Activated CD4-positive, CD25-positive, alpha-beta regulatory T cell treated with anti-CD3 and anti-CD28 coated beads, Interleukin-2, amount 50 U/mL, for 24 hours (primary cell): ENCODE measurements at regions not wholly inside any gene's neighbourhood (a gene's known extent, or its start where the extent isn't known, plus 50 kb on each side); places are given as distances from the start of the nearest gene placed in this dataset.
"Not testable (repeated sequence)": the region's sequence is repeated elsewhere in the genome, so short reads cannot be mapped to it uniquely, and the experiment has no call there.

Experiments used
- ATAC-seq, 2 donors: fragments of 150-1000 bp; cut with Tn5 transposase; one replicate each; pipeline ENCODE4 v1.10.0; 2021; ENCODE audit warnings: mild to moderate bottlenecking in 1 of 2, moderate library complexity in 1 of 2

- no peak for ATAC-seq
These were observed 500.6 kb upstream of the ID4 start for GRCh38 chr6:19336579-19336978.

GRCh38 chr6:19337101-19337500 is 500.1 kb upstream of the ID4 start:
- no peak for ATAC-seq

DNA sequence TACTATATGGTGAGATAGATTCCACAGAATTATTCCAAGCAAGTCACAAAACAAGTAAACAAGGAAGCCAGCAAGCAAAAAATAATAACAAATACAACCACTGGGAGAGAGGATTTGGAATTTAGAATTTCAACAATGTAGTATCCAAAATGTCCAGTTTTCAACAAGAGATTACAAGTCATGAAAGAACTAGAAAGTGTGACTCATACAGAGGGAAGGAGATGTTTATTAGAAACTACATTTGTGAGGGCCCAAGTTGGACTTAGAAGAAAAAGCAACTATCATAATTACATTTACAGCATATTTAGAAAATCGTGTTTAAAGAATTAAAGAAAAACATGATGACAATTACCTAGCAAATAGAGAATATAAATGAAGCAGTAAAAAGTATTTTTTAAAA is 494.6 kb upstream of the ID4 start:
- no peak for ATAC-seq

- no peak for ATAC-seq
These were observed 487.7 kb upstream of the ID4 start for GRCh38 chr6:19349429-19349828.

- ATAC-seq: no peak
These were observed 483.0 kb upstream of the ID4 start for GRCh38 chr6:19354181-19354580.

DNA sequence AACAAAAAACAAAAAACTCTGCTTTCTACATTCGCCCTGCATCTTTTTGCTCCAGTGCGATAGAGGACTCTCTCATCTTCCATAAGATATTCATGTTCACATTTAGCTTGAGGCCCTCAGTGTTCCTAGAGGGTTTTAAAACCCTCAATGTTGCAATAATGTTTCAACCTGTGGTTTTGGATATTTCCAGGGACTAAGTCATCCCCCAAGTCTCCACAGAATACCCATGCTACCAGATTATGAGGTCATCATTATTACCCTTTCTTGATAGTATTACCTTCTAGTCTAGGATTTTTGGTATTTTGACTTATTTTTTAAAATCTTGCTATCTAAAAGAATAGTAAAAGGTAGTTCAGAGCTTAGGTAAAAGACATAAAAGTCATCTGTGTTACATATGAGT is 480.5 kb upstream of the ID4 start:
- ATAC-seq: no peak

- no peak for ATAC-seq
These were observed 474.8 kb upstream of the ID4 start for GRCh38 chr6:19362396-19362795.

GRCh38 chr6:19368511-19368910 is 468.7 kb upstream of the ID4 start:
- ATAC-seq: no peak

DNA sequence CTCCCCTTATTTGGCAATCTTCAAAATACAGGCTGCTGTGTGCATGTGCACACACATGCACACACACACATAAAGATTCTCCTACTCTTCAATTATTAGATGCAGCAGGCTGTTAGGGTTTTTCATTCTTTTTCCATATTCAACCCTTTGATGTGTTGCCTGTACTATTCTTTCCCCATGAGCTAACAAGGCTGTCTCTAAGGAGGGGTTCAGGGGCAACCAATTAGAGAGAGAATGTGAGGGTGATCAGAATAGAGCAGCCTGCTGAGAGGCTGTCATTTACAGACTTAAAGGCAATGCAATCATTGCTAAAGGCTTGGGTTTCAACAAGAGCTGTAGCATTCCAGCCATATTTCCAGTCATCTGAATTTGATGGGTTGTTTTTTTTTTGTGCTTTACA is 467.4 kb upstream of the ID4 start:
- ATAC-seq: no peak

GRCh38 chr6:19370831-19371230 is 466.3 kb upstream of the ID4 start:
- no peak for ATAC-seq

DNA sequence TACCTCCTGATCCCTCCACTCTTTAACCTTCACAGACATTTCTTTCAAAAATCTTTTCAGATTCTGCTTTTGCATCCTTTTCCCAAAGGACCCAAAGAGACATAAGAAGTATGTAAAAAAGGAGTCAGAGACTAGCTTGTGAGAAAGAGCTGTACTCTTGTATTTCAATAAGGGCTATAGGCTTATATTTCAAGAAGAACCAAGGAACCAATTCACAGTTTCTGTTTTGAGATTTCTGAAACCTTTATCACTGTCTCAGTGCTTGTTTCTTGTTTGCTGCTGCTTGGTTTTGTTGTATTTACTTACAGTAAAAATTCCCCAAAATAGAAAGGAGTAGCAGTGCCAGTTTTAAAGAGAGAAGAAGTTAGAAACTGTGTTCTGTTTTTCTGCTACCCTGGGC is 461.6 kb upstream of the ID4 start:
- no peak for ATAC-seq

GRCh38 chr6:19377722-19378121 is 459.4 kb upstream of the ID4 start:
- ATAC-seq: no peak

DNA sequence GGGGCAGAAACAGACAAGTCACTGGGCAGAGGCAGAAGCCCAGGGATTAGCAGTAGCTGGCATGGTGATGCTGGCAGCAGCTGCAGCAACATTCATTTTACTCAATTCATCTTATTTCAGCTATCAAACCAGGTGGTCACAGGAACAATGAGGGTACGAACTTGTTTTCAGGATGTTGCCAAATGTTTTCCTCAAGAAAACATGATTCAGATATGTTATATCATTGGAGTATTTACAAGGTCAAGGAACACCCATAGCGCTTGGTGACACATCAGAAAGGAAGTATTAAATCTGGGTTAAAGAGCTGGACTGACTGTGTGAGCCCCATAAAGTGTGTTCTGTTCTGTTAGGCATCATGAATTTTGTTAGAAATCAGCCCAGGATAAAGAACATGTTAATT is 456.9 kb upstream of the ID4 start:
- ATAC-seq: no peak

GRCh38 chr6:19382676-19383075 is 454.5 kb upstream of the ID4 start:
- no peak for ATAC-seq

DNA sequence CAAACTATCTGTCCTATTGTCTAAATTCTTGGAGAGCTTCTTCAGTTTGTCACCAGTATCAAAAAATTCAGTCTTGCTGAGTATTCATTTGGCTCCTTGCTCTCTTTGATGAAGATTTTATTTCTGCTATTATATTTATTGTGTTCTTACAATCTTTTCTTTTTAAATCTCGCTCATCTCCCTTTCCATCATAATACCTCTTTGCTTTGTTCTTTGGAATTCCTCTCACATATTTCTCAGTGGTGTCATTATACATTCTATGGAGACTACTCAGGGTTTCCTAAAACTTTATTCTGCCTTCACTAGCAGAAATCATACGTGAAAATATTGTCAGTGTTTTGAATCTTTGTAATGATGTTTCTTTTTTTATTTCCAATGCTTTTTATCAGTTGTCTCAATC is 445.2 kb upstream of the ID4 start:
- no peak for ATAC-seq

GRCh38 chr6:19394051-19394450 is 443.1 kb upstream of the ID4 start:
- no peak for ATAC-seq

DNA sequence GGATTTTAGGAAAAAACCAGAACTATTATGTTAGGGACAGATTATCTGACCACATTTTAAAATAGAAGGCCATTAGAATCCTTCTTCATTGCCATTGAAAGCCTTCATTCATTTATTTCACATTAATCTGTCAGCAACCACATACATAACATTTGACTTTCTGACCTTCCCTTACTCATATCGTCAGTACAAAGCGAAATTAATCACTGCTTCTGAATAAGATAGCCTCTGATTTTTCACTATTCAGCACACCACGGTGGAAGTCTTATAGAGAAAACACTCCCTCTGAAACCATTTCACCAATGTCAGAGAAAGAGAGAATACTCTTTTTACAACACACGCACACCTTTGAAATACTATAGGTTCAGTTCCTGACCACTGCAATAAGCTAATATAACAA is 442.5 kb upstream of the ID4 start:
- ATAC-seq: no peak

DNA sequence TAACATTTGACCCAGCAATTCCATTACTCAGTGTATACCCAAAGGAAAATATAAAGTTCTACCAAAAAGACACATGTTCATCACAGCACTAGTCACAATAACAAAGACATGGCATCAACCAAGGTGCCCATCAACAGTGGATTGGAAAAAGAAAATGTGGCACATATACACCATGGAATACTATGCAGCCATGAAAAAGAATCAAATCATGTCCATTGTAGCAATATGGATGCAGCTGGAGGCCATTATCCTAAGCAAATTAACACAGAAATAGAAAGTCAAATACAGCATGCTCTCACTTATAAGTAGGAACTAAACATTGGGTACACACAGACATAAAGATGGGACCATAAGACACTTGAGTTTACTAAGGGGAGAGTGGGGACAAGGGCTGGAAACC is 441.9 kb upstream of the ID4 start:
- ATAC-seq: no peak

GRCh38 chr6:19399406-19399805 is 437.8 kb upstream of the ID4 start:
- ATAC-seq: no peak

DNA sequence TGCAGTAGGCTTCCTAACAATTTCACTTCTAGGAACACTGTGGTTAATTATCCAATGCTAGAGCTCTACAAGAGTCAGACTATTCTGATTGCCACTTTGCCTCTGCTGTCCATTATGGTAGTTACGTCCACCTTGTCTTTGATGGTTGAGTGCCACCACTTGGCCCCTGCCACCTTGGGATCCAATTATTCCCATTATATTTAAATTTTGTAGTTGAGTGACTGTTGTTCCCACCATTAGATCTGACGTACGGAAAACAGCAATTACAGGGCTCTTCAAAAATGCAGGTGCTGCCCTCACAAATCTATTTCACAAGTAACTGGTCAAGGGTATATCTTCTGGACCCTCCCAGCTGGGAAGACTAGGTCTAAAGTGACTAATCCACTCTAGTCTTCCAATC is 432.3 kb upstream of the ID4 start:
- not testable (repeated sequence) for ATAC-seq

DNA sequence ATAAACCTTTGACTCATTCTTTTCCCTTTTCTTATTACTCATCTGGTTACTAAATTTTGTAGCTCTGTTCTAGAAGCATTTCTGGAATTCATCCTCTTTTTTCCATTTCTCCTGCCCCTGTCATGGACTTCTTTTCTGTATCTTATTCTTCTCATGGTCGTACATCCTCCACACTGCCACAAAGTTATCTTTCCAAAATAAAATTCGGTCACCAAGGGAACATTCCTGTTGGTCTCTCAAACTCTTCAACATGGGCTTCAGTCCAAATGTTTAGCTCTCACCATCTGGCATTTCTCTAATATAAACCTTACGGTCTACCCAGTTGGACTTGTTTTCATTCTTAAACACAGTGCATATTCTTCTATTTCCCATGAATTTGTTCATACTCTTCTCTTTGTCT is 428.8 kb upstream of the ID4 start:
- ATAC-seq: no peak

DNA sequence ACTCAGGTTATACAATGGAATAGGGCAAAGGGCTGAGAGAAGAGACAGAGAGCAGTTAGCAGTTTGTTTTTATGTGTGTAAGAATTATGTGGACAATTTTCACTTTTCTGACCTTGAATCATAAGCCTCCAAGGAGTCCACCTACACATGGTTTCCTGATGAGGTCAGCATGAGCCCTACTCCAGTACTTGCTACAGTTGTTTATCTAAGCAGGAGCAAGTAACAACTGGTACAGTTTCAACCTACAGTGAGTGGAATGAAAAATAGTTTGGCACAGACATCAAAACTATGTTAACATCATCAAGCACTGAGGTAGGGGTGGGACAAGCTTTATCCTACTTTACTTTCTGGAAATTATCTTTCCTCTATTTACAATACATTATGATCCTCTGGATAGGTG is 426.7 kb upstream of the ID4 start:
- no peak for ATAC-seq

- ATAC-seq: no peak
These were observed 423.8 kb upstream of the ID4 start for GRCh38 chr6:19413323-19413722.

- ATAC-seq: no peak
These were observed 421.4 kb upstream of the ID4 start for GRCh38 chr6:19415605-19416326.

- ATAC-seq: no peak
These were observed 420.4 kb upstream of the ID4 start for GRCh38 chr6:19416811-19417210.

DNA sequence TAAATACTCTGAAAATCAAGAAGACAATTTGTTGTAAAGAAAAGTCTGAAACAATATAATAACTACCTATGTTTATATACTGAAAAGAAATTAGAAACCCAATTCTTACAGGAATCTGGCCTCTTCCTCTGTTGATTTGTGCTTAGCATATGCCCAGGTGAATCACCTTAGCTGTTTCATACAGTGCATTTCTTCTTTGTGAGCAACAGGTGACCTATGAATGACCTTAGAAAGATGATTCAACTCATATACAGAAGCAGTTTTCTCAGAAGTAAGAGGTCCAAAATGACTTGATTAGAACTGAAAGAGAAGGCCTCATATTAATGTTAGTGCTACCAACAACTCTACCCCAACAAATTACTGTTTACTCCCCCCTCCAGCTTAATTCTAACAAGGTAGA is 419.5 kb upstream of the ID4 start:
- no peak for ATAC-seq
